Ishikawa (cell line): ENCODE measurements at regions not wholly inside any gene's neighbourhood (a gene's known extent, or its start where the extent isn't known, plus 50 kb on each side); places are given as distances from the start of the nearest gene placed in this dataset.

Source experiments
- CEBPB ChIP-seq: IDR thresholded peaks from 2 replicates; pipeline ENCODE4 v1.6.1; 2012
- CREB1 ChIP-seq: IDR thresholded peaks from 2 replicates; pipeline ENCODE4 v1.6.1; 2012; ENCODE audit warnings: low read depth
- EGR1 ChIP-seq: IDR thresholded peaks from 2 replicates; pipeline ENCODE4 v1.6.1; 2012
- EP300 ChIP-seq: IDR thresholded peaks from 2 replicates; pipeline ENCODE4 v1.6.1; 2012; ENCODE audit warnings: borderline replicate concordance
- FOXM1 ChIP-seq: IDR thresholded peaks from 2 replicates; pipeline ENCODE4 v1.6.1; 2012; ENCODE audit warnings: low read depth, borderline replicate concordance
- MAX ChIP-seq: IDR thresholded peaks from 2 replicates; pipeline ENCODE4 v1.6.1; 2012
- NFIC ChIP-seq: IDR thresholded peaks from 2 replicates; pipeline ENCODE4 v1.6.1; 2012
- RAD21 ChIP-seq: IDR thresholded peaks from 2 replicates; pipeline ENCODE4 v1.6.1; 2012; ENCODE audit warnings: low read depth
- REST ChIP-seq: IDR thresholded peaks from 2 replicates; pipeline ENCODE4 v1.6.1; 2012; ENCODE audit warnings: low read depth, mild to moderate bottlenecking
- TAF1 ChIP-seq: IDR thresholded peaks from 2 replicates; pipeline ENCODE4 v1.6.1; 2012; ENCODE audit warnings: low read depth, mild to moderate bottlenecking
- TCF12 ChIP-seq: IDR thresholded peaks from 2 replicates; pipeline ENCODE4 v1.6.1; 2012; ENCODE audit warnings: low read depth
- TEAD4 ChIP-seq: IDR thresholded peaks from 2 replicates; pipeline ENCODE4 v1.6.1; 2012
- USF1 ChIP-seq: IDR thresholded peaks from 2 replicates; pipeline ENCODE4 v1.6.1; 2012
- YY1 ChIP-seq: IDR thresholded peaks from 2 replicates; pipeline ENCODE4 v1.6.1; 2012; ENCODE audit warnings: low read depth
- ZBTB7A ChIP-seq: IDR thresholded peaks from 2 replicates; pipeline ENCODE4 v1.6.1; 2012; ENCODE audit warnings: low read depth

- TF ChIP-seq EGR1 (no peak), TEAD4 (no peak), MAX (no peak), TCF12 (no peak), EP300 (no peak), ZBTB7A (no peak), CEBPB (no peak), YY1 (no peak), TAF1 (no peak)
These were observed 311.8 kb upstream of the B3GALT2 start for GRCh38 chr1:193498088-193498655.

- TF ChIP-seq EP300 (no peak), NFIC (no peak), ZBTB7A (no peak), TCF12 (no peak), YY1 (no peak), REST (no peak), TEAD4 (no peak), EGR1 (no peak), USF1 (no peak), FOXM1 (no peak), CREB1 (no peak), RAD21 (no peak), TAF1 (no peak), CEBPB (no peak), MAX (no peak)
These were observed 308.0 kb upstream of the B3GALT2 start for GRCh38 chr1:193494368-193494767.

- TF ChIP-seq EGR1: no peak
- no peak for TF ChIP-seq TCF12
- TF ChIP-seq CREB1: no peak
- no peak for TF ChIP-seq REST
- no peak for TF ChIP-seq TAF1
- TF ChIP-seq NFIC: no peak
- TF ChIP-seq ZBTB7A: no peak
- TF ChIP-seq USF1: no peak
- no peak for TF ChIP-seq RAD21
- TF ChIP-seq TEAD4: no peak
- no peak for TF ChIP-seq MAX
- no peak for TF ChIP-seq FOXM1
- no peak for TF ChIP-seq CEBPB
- TF ChIP-seq EP300: no peak
- TF ChIP-seq YY1: no peak
These were observed 302.8 kb upstream of the B3GALT2 start for GRCh38 chr1:193489191-193489590.

GRCh38 chr1:193487722-193488121, 301.3 kb upstream of the B3GALT2 start:
- TF ChIP-seq USF1 (no peak), ZBTB7A (no peak), EGR1 (no peak), NFIC (no peak)

- TF ChIP-seq MAX (no peak), NFIC (no peak), CEBPB (no peak), CREB1 (no peak), USF1 (no peak), YY1 (no peak), TEAD4 (no peak), REST (no peak), TCF12 (no peak), TAF1 (no peak), RAD21 (no peak), EP300 (no peak), FOXM1 (no peak), EGR1 (no peak), ZBTB7A (no peak)
These were observed 300.3 kb upstream of the B3GALT2 start for GRCh38 chr1:193486671-193487229.
